ENCODE measurements at regions not wholly inside any gene's neighbourhood (a gene's known extent, or its start where the extent isn't known, plus 50 kb on each side); places are given as distances from the start of the nearest gene placed in this dataset.

DNA sequence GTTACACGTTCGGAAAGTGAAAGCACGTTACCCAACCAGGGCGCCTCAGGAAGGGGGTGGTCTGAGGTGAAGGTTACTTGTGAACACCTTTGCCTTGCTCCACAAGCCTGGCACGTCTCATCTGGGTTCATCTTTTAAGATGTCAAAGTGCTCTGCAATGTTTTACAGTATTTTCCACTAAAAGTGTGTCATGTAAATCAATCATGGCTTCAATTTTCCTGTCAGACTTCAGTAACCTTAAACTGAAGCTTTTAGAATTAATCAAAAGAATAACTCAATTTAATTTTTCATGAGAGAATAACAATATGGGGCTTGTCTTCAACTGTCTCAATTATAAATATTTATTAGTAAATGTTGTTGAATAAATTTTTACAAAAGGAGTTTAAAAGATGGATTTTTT, 93.3 kb upstream of the FANCL start:
- TF ChIP-seq, protein P1, sequence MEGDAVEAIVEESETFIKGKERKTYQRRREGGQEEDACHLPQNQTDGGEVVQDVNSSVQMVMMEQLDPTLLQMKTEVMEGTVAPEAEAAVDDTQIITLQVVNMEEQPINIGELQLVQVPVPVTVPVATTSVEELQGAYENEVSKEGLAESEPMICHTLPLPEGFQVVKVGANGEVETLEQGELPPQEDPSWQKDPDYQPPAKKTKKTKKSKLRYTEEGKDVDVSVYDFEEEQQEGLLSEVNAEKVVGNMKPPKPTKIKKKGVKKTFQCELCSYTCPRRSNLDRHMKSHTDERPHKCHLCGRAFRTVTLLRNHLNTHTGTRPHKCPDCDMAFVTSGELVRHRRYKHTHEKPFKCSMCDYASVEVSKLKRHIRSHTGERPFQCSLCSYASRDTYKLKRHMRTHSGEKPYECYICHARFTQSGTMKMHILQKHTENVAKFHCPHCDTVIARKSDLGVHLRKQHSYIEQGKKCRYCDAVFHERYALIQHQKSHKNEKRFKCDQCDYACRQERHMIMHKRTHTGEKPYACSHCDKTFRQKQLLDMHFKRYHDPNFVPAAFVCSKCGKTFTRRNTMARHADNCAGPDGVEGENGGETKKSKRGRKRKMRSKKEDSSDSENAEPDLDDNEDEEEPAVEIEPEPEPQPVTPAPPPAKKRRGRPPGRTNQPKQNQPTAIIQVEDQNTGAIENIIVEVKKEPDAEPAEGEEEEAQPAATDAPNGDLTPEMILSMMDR (IDR thresholded peaks at IDR 0.05), result no peak
- TF ChIP-seq POLR2AphosphoS5 (IDR thresholded peaks at IDR 0.05), result no peak
- no peak for TF ChIP-seq POLR2A (IDR thresholded peaks at IDR 0.05)
